Urinary bladder (tissue), 3 donors: ENCODE measurements at regions not wholly inside any gene's neighbourhood (a gene's known extent, or its start where the extent isn't known, plus 50 kb on each side); places are given as distances from the start of the nearest gene placed in this dataset.
A peak's percentile ranks its signal among the peaks of the same experiment; 100 is the strongest.
"Not testable (repeated sequence)": the region's sequence is repeated elsewhere in the genome, so short reads cannot be mapped to it uniquely, and the experiment has no call there.

Experiments
- DNase-seq: peaks from one replicate; pipeline ENCODE4 v3.0.0-alpha.2; 2015; ENCODE audit errors: extremely low spot score
- H3K27ac ChIP-seq: one replicate; pipeline ENCODE4 v1.5.1; 2013; ENCODE audit warnings: low read depth, mild to moderate bottlenecking, moderate library complexity
- H3K36me3 ChIP-seq: one replicate; pipeline ENCODE4 v1.6.1; 2013; ENCODE audit warnings: mild to moderate bottlenecking, moderate library complexity; ENCODE audit not compliant: insufficient read depth
- H3K4me1 ChIP-seq: one replicate; pipeline ENCODE4 v1.6.1; 2013; ENCODE audit warnings: mild to moderate bottlenecking, moderate library complexity; ENCODE audit not compliant: insufficient read depth
- H3K4me3 ChIP-seq: one replicate; pipeline ENCODE4 v1.5.1; 2013; ENCODE audit warnings: low read depth, low read length
- WGBS: extraction: QIAGEN DNeasy Blood & Tissue Kit; methylation state at CpG from one replicate; pipeline ENCODE4 v1.1.7; 2013; 5-methylcytosine and 5-hydroxymethylcytosine counted together
- donor health status: healthy with polysubstance abuse.
- donor health status: healthy.

DNA sequence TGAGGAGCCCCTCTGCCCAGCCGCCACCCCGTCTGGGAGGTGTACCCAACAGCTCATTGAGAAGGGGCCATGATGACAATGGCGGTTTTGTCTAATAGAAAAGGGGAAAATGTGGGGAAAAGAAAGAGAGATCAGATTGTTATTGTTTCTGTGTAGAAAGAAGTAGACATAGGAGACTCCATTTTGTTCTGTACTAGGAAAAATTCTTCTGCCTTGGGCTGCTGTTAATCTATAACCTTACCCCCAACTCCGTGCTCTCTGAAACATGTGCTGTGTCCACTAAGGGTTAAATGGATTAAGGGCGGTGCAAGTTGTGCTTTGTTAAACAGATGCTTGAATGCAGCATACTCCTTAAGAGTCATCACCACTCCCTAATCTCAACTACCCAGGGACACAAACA lies 861.1 kb upstream of the INTU start:
- WGBS, result 79% methylated on average over 5 of the region's 5 CpGs
- not testable (repeated sequence) for H3K27ac ChIP-seq, H3K36me3 ChIP-seq, DNase-seq, H3K4me1 ChIP-seq, H3K4me3 ChIP-seq

DNA sequence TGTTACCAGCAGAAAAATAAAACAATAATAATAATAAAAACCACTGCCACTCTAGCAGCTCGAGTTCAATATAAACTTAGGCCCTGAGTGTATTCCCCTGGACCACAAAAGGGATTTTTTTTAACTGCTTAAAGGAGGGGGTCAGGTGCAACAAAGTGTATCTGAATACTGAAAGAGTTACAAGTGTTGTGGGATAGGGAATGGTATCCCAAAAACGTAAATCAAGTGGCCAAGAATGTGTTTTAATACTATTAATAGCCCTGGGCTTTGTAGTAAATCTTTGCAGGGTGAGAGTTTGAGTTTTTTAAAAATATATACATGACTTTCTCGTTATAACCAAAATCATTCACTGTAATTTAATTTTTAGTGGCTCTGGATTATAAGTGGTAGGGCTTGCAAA lies 860.1 kb upstream of the INTU start:
- DNase-seq, result no peak
- Histone ChIP-seq H3K4me1 (no peaks in the 10 kb centered on the region), H3K36me3 (no peaks in the 10 kb centered on the region), H3K4me3 (no peak overlapping the region), H3K27ac (no peak overlapping the region)
- WGBS, result 28% methylated on average over 3 of the region's 3 CpGs

DNA sequence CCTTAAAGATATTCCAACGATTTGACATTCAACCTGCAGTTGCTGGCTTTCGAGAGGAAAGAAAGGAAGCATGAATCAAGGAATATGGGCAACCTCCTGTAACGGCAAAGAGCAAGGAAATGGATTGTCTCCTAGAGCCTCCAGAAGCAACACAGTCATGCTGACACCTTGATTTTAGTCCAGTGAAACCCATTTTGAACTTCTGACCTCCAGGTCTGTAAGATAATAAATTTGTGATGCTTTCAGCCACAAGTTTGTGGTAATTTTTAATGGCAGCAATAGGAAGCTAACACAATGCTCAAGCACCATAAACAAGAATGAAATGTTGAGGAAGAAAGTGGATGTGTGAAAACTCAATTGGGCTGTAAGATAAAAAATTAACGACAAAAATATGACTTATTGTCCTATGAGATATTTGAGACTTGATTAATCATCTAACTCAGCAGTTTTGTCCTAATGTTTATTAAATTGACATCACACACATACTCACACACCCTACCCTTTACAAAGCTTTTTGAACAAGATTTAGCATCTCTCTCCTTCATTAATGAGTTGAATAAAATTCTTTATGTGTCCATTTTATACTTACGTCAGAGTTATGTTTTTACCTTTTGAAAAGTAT lies 857.2 kb upstream of the INTU start:
- no peak overlapping the region for H3K4me3 ChIP-seq
- no peaks in the 10 kb centered on the region for H3K4me1 ChIP-seq
- WGBS, result 83% methylated on average over 5 of the region's 5 CpGs
- no peak overlapping the region for H3K27ac ChIP-seq
- no peaks in the 10 kb centered on the region for H3K36me3 ChIP-seq
- DNase-seq, result no peak

DNA sequence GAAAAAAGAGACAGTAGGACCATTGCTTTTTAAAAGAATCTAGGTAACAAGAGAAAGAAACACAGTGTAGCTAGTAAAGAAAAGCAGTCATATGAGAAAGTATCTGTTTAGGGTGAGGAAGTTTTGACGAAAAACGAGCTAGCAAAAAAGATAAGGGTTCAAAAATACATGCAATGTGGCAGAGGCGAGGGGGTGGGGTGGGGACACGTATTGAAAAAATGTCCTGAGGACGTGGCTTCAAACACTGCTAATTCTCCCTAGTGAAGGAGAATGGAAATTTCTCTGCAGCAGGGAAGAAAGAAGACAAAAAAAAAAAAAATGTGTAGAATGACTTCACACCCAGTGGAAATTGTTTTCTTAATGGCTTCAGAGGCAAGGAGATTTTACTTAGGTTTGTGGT lies 856.4 kb upstream of the INTU start:
- no peak overlapping the region for H3K4me3 ChIP-seq
- no peaks in the 10 kb centered on the region for H3K36me3 ChIP-seq
- no peak for DNase-seq
- H3K4me1 ChIP-seq, result no peaks in the 10 kb centered on the region
- H3K27ac ChIP-seq, result no peak overlapping the region
- WGBS, result 51% methylated on average over 5 of the region's 5 CpGs

DNA sequence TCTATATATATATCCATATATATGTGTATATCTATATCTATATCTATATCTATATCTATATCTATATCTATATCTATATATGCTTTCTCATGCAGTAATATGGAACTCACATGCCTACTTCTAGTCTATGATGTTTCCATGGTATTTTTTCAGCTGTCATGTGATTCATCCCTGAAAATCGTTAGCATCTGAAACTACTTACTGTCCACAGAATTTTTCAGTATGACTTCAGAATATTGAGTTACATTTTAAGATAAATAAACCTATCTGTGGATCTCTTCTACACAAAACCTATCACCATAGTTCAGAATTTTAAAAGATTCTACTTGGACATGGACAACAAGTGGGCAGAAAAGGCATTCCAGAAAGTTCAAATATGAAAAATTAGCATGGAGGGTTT lies 855.1 kb upstream of the INTU start:
- WGBS, result 70% methylated on average over 1 of the region's 1 CpG
- no peaks in the 10 kb centered on the region for H3K36me3 ChIP-seq
- no peak overlapping the region for H3K27ac ChIP-seq
- no peak for DNase-seq
- H3K4me3 ChIP-seq, result no peak overlapping the region
- H3K4me1 ChIP-seq, result no peaks in the 10 kb centered on the region

DNA sequence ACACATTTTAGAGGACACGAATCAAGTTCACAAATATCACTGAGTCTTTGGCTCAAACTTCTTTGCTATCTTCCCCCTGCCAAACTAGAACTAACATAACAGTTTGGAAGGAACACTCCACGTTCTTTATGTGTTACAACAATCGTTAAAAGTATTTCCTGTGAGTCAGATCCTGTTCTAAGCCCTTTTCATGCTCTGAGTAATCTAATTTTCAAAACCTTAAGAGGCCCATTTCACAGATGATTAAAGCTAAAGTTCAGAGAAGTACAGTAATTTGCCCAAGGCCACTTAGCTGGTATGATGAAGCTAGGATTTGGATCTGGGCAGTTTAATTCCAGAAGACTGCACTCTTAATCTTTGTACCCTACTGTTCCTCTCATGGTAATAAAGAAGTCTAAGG lies 854.4 kb upstream of the INTU start:
- no peak overlapping the region for H3K4me3 ChIP-seq
- WGBS, result 33% methylated on average over 3 of the region's 3 CpGs
- DNase-seq, result no peak
- H3K27ac ChIP-seq, result peak overlapping the region; percentile 38
- H3K36me3 ChIP-seq, result no peaks in the 10 kb centered on the region
- H3K4me1 ChIP-seq, result no peaks in the 10 kb centered on the region

DNA sequence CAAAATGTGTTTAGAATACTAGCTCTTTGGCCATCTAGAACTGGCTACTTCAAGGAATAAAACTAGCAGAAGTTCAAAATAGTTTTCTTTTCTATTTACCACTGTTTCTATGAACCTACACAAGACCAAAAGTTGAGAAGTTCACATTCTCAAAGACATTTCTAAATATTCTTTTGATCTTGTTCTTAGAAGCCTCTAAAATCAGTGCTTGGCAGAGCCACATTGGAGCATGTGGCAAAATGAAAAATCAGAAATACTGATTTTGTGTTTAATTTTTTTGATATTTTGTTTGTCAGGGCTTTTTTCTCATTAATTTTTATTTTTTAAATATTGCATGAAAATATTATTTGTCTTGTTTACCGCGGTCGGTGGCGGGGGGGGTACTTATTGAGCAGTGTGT lies 853.8 kb upstream of the INTU start:
- WGBS, result 98% methylated on average over 4 of the region's 4 CpGs
- Histone ChIP-seq H3K27ac (no peak overlapping the region), H3K4me3 (no peak overlapping the region), H3K36me3 (no peaks in the 10 kb centered on the region), H3K4me1 (no peaks in the 10 kb centered on the region)
- DNase-seq, result no peak

DNA sequence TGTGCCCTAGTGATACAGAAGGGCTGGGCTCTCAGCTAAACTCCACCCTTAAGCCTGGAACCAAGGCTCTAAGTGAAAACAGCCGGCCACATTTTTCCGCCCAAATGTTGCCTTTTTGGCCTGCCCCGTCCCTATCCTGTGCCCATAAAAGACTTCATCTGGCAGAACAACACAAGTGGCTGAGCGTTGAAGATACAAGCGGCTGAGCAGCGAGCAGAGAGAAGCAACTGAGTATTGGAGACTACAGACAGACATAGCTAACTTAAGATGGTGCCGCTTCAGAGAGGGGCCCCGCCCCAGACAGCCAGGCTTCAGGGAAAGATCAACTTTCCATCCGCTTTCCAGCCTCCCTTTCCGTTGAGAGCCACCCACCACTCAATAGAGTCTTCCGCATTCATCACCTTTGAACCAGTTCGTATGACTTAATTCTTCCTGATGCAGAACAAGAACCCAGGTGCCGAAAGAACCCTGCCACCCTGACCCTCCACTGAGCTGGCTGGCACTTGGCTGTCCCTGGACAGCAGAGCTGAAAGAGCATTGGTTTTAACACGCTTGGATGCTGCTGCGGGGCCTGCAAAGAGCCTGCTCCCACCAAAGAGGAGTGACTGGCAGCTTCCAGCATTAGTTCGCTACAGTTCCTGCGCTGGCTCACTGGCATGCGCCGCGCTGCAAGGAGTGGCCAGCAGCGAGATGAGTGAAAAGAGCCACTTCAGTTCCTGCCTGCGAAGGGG lies 853.2 kb upstream of the INTU start:
- 93% methylated on average over 22 of the region's 22 CpGs for WGBS
- Histone ChIP-seq H3K4me3 (no peak overlapping the region), H3K36me3 (no peaks in the 10 kb centered on the region), H3K4me1 (no peaks in the 10 kb centered on the region), H3K27ac (no peak overlapping the region)
- DNase-seq, result no peak

DNA sequence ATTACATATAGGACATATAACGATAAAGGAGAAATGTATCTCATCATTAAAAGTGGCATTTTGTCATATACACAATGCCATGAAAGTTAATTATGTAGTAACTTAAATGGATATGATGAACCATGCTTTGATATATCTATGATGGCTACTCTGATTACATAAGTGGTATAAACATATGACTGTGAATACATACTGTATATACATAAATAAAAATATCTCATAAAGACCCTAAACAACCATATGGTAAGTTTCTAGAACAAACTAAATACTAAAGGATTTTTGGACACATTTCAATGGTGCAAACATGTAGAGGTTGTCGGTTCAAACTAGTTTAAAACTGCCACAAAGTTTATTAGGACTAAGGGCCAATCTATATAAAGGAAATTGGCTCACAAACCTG lies 849.6 kb upstream of the INTU start:
- Histone ChIP-seq H3K36me3 (no peaks in the 10 kb centered on the region), H3K27ac (no peak overlapping the region), H3K4me3 (no peak overlapping the region), H3K4me1 (no peaks in the 10 kb centered on the region)
- DNase-seq, result no peak
- 82% methylated on average over 2 of the region's 2 CpGs for WGBS

DNA sequence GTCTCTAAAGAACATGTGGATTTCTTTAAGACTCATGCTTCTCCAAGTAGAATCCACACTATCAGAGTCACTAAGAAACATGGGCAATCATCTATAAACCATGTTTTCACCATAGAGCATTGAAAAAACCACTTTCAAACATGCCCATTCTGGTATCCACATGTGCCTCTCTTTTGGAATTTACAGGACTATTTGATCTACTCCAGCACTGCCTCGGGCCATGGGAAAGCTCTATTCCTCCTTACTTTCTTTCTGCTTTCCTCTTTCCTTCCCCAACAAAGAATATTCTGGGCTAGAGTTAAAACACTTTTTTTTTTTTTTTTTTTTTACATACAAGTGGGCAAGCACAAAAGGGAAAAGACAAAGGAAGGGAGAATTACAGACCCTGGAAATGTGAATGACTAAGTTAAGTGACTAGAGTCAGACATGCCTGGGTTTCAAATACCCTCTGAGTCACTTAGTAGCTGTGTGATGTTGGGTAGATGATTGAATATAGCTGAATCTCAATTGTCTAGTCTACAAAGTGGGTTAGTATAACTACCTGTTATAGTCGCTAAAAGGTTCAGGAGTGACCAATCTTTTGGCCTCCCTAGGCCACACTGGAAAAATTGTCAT lies 847.7 kb upstream of the INTU start:
- DNase-seq, result no peak
- no peak overlapping the region for H3K27ac ChIP-seq
- H3K4me3 ChIP-seq, result no peak overlapping the region
- no peaks in the 10 kb centered on the region for H3K36me3 ChIP-seq
- H3K4me1 ChIP-seq, result no peaks in the 10 kb centered on the region
- WGBS, result 91% methylated on average over 2 of the region's 2 CpGs

DNA sequence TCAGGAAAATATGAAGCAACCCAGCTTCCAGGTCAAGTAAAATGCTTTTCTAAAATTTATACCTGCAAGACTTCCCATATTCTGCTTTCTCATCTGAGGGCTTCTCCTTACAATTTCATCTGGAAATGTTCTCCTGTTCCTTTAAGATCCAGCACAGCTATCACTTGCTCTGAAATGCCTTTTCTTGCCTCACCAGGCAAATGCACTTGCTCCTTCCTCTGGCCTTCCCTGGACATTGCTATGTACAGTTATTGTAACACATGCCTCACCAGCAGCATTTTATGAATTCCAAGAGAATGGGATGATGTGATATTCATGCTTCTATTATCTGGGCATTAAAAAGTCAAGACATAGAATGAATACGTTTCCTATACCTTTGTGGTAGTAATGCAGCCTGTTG lies 842.1 kb upstream of the INTU start:
- WGBS, result 79% methylated on average over 1 of the region's 1 CpG
- Histone ChIP-seq H3K27ac (no peak overlapping the region), H3K4me1 (no peaks in the 10 kb centered on the region), H3K36me3 (no peaks in the 10 kb centered on the region), H3K4me3 (no peak overlapping the region)
- no peak for DNase-seq

DNA sequence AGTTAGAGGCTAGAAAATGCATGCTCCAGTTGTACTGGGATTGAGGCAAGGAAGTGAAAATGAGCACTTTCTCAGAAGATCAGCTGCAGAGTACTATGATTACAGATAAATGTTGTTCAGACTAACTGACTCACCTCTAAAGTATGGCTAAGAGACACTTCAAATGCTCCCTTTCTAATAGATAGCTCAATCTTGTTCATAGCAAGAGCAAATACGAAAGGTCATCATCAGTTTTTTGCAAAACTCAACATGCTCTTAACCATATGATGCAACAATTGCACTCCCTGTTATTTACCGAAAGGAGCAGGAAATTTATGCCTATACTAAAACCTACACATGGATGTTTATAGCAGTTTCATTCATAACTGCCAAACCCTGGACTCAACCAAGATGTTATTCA lies 838.4 kb upstream of the INTU start:
- no peak overlapping the region for H3K4me3 ChIP-seq
- 91% methylated on average over 2 of the region's 2 CpGs for WGBS
- H3K27ac ChIP-seq, result no peak overlapping the region
- DNase-seq, result no peak
- H3K4me1 ChIP-seq, result no peaks in the 10 kb centered on the region
- no peaks in the 10 kb centered on the region for H3K36me3 ChIP-seq

DNA sequence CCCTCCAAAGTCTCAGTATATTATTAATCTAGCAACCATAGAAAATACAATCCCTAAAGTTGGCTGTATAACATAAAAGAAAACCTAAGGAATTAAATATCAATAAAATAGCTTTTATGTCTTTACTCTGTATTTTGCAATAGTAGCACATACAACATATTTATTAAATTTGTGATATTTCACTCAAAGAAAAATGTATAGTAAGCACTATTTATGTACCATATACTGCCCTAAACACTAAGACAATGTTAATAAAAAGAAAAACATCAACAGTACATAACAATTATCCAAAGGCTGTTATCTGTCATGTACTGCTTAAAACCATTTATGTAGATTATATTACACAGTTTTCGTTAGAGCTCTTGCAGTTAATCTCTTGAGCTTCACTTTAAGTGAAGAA lies 834.5 kb upstream of the INTU start:
- no peak overlapping the region for H3K27ac ChIP-seq
- DNase-seq, result no peak
- no peaks in the 10 kb centered on the region for H3K36me3 ChIP-seq
- WGBS, result 88% methylated on average over 1 of the region's 1 CpG
- no peaks in the 10 kb centered on the region for H3K4me1 ChIP-seq
- H3K4me3 ChIP-seq, result no peak overlapping the region

DNA sequence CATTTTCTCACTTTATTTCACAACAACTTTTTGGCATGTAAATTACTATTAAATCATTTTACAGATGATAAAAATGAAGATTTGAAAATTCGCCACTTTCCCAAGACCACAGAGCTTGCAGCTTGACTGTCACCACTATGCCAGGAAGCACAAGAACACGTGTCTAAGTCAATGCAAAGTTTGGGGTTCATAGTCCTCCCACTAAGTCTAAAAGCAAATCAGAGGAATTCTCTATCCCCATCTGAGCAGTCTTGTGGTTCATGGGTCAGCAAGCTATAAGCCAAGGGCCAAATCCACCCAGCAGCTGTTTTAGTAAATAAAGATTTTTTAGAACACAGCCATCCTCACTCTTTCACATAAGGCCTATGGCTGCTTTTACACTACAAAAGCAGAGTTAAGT lies 833.3 kb upstream of the INTU start:
- Histone ChIP-seq H3K27ac (no peak overlapping the region), H3K36me3 (no peaks in the 10 kb centered on the region), H3K4me1 (no peaks in the 10 kb centered on the region), H3K4me3 (no peak overlapping the region)
- no peak for DNase-seq
- 56% methylated on average over 2 of the region's 2 CpGs for WGBS
